ENCODE measurements at regions not wholly inside any gene's neighbourhood (a gene's known extent, or its start where the extent isn't known, plus 50 kb on each side); places are given as distances from the start of the nearest gene placed in this dataset.

GRCh38 chr16:87054154-87054553 lies 263.0 kb downstream of the C16orf95 start:
- no peak overlapping the region for H3K4me3 ChIP-seq (ENCODE audit: low read depth, low read length)
- no peak for DNase-seq (ENCODE audit: low read depth)

- H3K4me3 ChIP-seq (ENCODE audit: low read depth, low read length): no peak overlapping the region
- DNase-seq (ENCODE audit: low read depth): no peak
These were observed 262.3 kb downstream of the C16orf95 start for GRCh38 chr16:87054856-87055255.

GRCh38 chr16:87056083-87056482 lies 261.1 kb downstream of the C16orf95 start:
- DNase-seq (ENCODE audit: low read depth): peak; percentile 32
- H3K4me3 ChIP-seq (ENCODE audit: low read depth, low read length): no peak overlapping the region

- H3K4me3 ChIP-seq (ENCODE audit: low read depth, low read length): no peak overlapping the region
- no peak for DNase-seq (ENCODE audit: low read depth)
These were observed 260.6 kb downstream of the C16orf95 start for GRCh38 chr16:87056551-87056950.

- DNase-seq (ENCODE audit: low read depth): no peak
- H3K4me3 ChIP-seq (ENCODE audit: low read depth, low read length): no peak overlapping the region
These were observed 259.8 kb downstream of the C16orf95 start for GRCh38 chr16:87057211-87057881.

- H3K4me3 ChIP-seq (ENCODE audit: low read depth, low read length): no peak overlapping the region
- DNase-seq (ENCODE audit: low read depth): no peak
These were observed 259.1 kb downstream of the C16orf95 start for GRCh38 chr16:87057951-87058560.

GRCh38 chr16:87058728-87059250 lies 258.4 kb downstream of the C16orf95 start:
- DNase-seq (ENCODE audit: low read depth): no peak
- no peak overlapping the region for H3K4me3 ChIP-seq (ENCODE audit: low read depth, low read length)

GRCh38 chr16:87060034-87060986 lies 256.9 kb downstream of the C16orf95 start:
- H3K4me3 ChIP-seq (ENCODE audit: low read depth, low read length): peak overlapping the region; percentile 1
- no peak for DNase-seq (ENCODE audit: low read depth)

DNA sequence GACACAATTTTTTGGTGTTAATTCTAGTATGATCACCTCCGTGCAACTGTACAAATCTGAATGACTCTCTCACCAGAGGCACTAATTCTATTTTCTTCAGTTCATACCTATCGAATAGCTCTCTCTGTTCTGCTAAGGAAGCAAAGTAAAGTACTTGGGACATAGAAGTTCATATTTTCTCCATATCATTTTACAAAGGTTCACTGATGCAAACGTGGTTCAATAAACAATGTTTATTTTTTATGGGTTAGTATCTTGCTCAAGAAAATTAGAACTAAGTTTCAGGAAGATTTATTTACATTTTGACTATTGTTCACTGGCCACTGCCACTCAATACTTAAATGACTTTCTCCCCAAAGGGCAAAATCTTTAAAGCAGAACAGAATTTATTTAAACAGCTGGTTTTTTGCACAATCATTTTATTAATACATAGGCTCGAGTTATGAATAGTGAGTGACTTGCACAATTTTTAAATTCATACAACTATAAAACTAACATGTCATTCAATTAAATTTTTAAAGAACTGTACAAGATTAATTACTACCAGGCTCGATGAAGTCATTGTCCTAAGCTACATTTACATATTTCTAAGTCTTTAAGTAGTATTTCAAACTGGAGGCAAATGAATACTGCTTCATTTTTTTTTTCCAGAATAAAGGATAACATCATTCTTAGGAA lies 255.8 kb downstream of the C16orf95 start:
- H3K4me3 ChIP-seq (ENCODE audit: low read depth, low read length): no peak overlapping the region
- no peak for DNase-seq (ENCODE audit: low read depth)

DNA sequence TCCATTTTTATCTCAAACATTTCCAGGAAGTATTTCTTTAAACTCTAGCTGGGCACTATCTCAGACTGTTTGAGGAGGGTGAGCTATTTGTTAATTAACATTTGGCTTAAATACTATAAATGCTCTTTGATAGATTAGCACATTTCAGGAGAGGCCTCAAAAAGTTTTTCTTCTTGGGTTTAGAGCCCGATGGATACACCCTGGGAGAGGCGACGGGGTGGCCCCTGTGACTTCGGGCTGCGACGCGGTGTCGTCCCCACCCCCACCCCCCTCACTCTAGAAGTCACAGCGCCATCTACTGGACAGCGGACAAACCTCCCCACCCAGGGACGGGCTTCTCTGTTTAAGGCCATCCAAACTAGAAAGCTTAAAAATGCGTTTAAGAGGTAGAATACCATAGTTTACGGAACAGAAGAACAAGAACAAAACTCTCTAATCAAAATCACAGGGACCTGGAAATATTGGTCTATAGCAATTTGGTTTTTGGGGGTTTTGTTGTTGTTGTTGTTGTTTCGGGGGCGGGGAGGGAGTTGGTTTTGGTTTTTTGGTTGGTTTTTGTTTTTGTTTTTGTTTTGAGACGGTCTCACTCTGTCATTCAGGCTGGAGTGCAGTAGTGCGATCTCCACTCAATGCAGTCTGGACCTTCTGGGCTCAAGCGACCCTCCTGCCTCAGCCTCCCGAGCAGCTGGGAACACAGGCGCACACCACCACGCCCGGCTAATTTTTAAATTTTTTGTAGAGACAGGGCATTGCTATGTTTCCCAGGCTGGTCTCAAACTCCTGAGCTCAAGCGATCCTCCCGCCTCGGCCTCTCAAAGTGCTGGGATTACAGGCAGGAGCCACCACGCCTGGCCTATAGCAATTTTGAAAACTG lies 254.4 kb downstream of the C16orf95 start:
- no peak for DNase-seq (ENCODE audit: low read depth)
- H3K4me3 ChIP-seq (ENCODE audit: low read depth, low read length): peak overlapping the region; percentile 30

GRCh38 chr16:87063543-87063942 lies 253.6 kb downstream of the C16orf95 start:
- DNase-seq (ENCODE audit: low read depth): no peak
- no peak overlapping the region for H3K4me3 ChIP-seq (ENCODE audit: low read depth, low read length)

- no peak overlapping the region for H3K4me3 ChIP-seq (ENCODE audit: low read depth, low read length)
- DNase-seq (ENCODE audit: low read depth): no peak
These were observed 252.3 kb downstream of the C16orf95 start for GRCh38 chr16:87064731-87065445.

DNA sequence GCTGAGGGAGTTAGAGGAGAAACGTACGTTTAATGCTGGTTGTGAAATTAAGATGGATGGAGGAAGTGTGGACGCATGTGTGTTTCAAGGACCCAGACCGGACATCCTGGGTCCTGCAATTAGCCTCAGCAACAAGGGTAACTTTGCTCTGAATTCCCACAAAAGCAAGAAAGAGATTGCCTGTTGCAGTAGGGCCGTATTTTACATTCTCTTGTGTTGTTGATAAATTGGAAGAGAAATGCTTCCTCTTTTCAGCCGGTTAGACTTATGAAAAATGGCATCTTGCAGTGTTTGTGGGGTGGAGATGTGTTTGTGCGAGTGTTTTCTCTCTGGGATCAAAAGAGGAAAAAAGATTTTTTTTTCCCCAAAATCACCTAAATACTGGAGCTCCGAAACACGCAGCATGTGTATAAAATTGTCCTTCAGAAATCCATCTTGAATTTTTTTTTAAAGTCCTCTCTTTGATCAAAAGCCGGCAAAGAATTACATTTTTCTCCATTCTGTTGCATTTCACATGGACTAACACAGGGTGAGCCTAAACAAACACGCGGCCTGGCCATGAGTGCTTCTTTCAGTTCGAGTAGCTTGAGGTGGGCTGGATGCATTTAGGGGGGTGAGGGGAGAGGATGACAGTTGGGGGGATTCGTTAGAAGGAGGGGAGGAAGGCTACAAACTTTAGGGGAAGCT lies 251.6 kb downstream of the C16orf95 start:
- no peak overlapping the region for H3K4me3 ChIP-seq (ENCODE audit: low read depth, low read length)
- DNase-seq (ENCODE audit: low read depth): no peak

- no peak overlapping the region for H3K4me3 ChIP-seq (ENCODE audit: low read depth, low read length)
- no peak for DNase-seq (ENCODE audit: low read depth)
These were observed 250.8 kb downstream of the C16orf95 start for GRCh38 chr16:87066133-87067002.

DNA sequence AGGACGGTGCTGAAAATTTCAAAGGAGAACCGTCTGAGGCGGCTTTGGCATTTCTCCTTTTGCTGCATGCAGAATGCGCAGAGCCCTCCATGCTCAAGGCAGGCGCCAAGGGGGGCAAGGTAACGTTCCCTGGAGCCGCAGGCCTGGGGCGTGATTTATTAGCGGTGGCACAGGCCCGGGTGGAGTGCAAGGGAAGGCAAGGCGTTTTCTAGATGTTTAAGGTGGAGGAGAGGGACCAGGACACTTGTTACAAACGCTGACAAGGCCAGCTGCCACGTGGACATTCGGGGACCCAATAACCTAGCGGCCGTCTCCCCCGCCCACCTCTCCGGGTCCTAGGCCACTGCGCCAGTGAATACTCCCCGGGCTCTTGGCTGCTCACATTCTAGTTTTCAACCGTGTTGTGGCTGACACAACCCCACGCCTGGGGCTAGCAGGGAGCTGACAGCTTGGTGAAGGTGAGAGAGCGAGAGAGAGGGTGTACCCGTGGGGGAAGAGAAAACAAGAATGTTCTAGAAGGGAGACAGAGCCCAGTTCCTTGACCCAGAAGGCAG lies 250.1 kb downstream of the C16orf95 start:
- DNase-seq (ENCODE audit: low read depth): no peak
- H3K4me3 ChIP-seq (ENCODE audit: low read depth, low read length): no peak overlapping the region

Data from skeletal muscle cell (primary cell).